GM12872 (cell line): ENCODE measurements at regions not wholly inside any gene's neighbourhood (a gene's known extent, or its start where the extent isn't known, plus 50 kb on each side); places are given as distances from the start of the nearest gene placed in this dataset.

Experiments
- TF ChIP-seq, protein P1 (sequence below): IDR thresholded peaks from 3 replicates; pipeline ENCODE4 v1.5.1; 2011; ENCODE audit warnings: low read depth, mild to moderate bottlenecking, low read length, moderate library complexity; ENCODE audit not compliant: insufficient read depth

DNA sequence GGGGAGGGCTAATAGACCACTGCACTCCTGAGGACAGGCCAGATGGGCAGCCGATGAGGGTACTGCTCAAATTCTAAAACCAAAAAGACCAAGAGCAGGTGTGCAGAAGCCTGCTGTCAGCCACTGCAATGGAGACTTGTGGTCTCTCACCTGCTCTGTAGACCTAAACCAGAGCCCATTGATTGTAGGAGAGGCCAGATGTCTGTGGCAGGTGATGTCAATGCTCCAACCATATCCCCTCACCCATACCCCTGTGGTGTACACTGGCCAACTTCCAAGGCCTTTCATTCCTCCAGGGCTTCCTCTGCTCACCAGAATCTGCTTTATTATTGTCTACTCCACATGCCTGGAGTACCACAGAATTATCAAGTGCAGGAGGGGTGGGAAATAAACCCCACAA is 116.9 kb upstream of the CHST15 start:
- TF ChIP-seq, protein P1, sequence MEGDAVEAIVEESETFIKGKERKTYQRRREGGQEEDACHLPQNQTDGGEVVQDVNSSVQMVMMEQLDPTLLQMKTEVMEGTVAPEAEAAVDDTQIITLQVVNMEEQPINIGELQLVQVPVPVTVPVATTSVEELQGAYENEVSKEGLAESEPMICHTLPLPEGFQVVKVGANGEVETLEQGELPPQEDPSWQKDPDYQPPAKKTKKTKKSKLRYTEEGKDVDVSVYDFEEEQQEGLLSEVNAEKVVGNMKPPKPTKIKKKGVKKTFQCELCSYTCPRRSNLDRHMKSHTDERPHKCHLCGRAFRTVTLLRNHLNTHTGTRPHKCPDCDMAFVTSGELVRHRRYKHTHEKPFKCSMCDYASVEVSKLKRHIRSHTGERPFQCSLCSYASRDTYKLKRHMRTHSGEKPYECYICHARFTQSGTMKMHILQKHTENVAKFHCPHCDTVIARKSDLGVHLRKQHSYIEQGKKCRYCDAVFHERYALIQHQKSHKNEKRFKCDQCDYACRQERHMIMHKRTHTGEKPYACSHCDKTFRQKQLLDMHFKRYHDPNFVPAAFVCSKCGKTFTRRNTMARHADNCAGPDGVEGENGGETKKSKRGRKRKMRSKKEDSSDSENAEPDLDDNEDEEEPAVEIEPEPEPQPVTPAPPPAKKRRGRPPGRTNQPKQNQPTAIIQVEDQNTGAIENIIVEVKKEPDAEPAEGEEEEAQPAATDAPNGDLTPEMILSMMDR: no peak

DNA sequence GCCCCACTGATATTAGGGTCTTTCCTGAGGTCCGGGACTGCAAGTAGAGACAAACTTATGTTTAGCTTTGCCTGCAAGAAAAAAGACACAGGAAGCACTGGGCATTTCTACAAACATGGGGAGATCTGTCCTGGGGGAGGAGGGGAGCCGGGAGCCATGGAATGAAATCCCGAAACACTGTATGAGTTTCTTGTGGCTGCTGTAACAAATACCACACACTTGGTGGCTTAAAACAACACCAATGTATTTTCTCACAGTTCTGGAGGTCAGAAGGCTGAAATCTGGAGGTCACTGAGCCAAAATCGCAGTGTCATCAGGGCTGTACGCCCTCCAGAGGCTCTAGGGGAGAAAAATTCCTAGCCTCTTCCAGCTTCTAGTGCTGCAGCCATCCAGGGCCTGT is 114.0 kb upstream of the CHST15 start:
- TF ChIP-seq, protein P1: no peak

DNA sequence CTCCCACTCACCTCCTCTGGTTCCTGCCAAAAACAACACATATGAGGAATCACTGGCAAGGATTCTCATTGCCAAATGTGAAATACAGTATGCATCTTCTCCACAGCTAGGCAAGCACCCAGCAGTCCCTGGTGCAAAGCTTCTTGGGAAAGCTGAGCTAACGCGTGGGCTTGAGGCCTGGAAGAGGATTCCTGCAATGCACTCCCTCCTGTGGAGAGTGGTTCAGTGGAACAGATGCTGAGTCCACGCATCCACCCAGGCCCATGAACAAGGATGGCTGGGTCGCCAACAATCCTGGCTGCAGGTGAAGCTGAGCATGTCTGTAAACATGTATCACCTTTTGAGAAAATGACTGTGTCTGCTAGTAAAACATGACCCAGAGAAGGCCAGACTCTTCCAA is 113.2 kb upstream of the CHST15 start:
- TF ChIP-seq, protein P1: no peak

DNA sequence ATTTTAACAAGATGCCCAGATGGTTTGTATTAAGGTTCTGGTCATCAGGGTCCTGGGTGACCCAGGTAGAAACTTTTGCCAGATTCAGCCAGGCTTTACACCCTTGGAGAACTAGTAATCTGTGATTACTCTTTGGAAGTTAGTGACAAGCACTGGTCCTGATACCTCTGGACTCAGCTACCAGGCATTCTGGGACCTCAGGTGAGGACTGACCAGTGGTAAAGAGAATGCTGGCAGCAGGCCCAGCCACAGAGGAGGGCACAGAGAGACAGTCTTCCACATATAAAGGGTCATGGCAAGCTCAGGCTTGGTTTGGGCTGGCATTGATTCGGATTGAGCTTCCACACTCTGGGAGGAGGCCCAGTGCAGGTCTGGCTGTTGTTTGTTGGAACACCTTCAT is 112.0 kb upstream of the CHST15 start:
- TF ChIP-seq, protein P1: no peak

DNA sequence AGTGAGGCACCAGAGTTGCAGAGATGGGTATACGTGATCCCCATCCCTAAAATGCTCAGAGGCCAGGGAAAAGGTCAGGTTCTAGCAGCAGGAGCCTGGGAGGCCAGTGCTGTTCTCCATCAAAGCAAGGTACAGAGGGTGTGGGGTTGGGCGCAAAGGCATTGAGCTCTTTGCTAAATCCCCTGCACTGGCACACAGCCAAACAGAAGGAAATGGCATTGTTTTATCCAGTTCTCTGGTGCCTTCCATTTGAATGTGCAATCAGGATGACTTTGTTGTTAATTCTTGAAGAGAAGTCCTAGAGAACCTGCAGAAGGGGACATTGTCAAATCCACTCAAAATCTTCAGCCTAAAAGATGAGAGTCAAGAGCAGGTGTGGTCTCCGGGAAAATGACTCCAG is 111.3 kb upstream of the CHST15 start:
- TF ChIP-seq, protein P1: no peak

DNA sequence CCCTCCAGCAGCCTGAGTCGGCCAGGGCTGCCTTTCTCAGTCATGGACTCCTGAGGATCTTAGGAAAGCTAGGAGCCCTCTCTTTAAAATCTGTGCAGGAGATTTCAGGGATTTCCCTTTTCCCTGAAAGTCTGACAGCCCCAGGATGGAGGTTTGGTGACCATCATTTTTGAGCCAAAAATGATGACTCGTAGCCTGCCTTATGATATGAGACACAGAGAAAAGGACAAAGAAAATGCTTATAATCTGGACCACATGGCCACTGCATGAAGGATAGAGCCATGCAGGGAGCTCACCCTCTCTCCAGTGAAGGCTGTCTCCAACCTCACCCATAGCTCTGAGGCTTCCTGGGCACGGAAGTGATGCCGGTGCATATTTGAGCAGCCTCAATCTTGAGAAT is 106.6 kb upstream of the CHST15 start:
- TF ChIP-seq, protein P1: no peak

DNA sequence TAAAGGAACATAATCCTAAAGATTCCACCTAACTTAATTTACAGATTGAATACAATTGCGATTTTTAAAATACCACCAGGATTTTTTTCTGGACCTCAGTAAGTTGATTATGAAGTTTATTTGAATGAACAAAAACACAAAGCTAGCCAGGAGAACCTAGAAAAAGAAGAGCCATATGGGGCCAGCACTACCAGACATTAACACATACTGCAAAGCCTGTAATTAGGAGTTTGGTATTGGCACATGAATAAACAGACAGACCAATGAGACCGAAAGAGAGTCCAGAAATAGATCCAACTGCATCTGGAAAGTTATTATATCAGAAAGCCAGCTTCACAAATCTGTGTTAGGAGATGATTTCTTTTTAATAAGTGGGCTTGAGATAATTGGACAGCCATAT is 105.5 kb upstream of the CHST15 start:
- TF ChIP-seq, protein P1: no peak

DNA sequence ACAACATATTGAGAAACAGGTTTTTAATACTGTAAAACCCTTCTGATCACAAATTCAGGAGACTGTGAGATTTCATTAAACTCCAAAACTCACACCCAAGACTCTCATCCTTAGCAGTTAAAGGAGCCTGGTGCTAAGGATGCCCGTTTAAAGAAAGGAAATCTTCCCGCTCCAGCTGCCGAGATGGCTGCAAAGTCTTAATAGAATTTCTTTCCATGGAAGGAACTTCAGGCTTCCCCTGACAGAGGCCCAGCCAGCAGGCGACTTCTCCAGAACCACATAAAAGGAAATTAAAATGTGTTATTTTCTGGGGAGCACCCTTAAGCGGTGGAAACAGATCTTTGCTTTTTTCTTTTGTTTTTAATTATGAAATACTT is 104.7 kb upstream of the CHST15 start:
- TF ChIP-seq, protein P1: no peak
